OCI-LY3 (cell line): ENCODE measurements at regions not wholly inside any gene's neighbourhood (a gene's known extent, or its start where the extent isn't known, plus 50 kb on each side); places are given as distances from the start of the nearest gene placed in this dataset.

ENCODE experiments used
- CTCF ChIP-seq: fragments of 200-600, 300-600 bp; sonication (generic); IDR thresholded peaks from 2 replicates; pipeline ENCODE4 v1.5.1; 2014; ENCODE audit warnings: antibody characterized with exemption, low read length, low read depth
- EZH2phosphoT487 ChIP-seq: fragments of 200-600 bp; shearing (Covaris generic); IDR thresholded peaks from 2 replicates; pipeline ENCODE4 v1.6.1; 2018; ENCODE audit warnings: antibody characterized with exemption, mixed run types, low read depth

GRCh38 chr2:57843158-57843557, 203.4 kb upstream of the VRK2 start:
- no peak for TF ChIP-seq CTCF
- TF ChIP-seq EZH2phosphoT487 = no peak
